H9 (cell line): ENCODE measurements at regions not wholly inside any gene's neighbourhood (a gene's known extent, or its start where the extent isn't known, plus 50 kb on each side); places are given as distances from the start of the nearest gene placed in this dataset.

Experiments used
- DNase-seq: peaks from one replicate; pipeline ENCODE4 v3.0.0-alpha.2; 2017
- H2AFZ ChIP-seq: one replicate; pipeline ENCODE4 v1.6.1; 2013; ENCODE audit warnings: mild to moderate bottlenecking, low read length, control low read depth, moderate library complexity
- H2AK5ac ChIP-seq: 2 replicates; pipeline ENCODE4 v1.6.1; 2013; ENCODE audit warnings: low read length, control low read depth, mixed read lengths; ENCODE audit not compliant: insufficient read length
- H2BK120ac ChIP-seq: one replicate; pipeline ENCODE4 v1.6.1; 2013; ENCODE audit warnings: low read depth, mild to moderate bottlenecking, low read length, control low read depth, inconsistent platforms; ENCODE audit not compliant: poor library complexity, severe bottlenecking
- H2BK12ac ChIP-seq: 2 replicates; pipeline ENCODE4 v1.6.1; 2013; ENCODE audit warnings: low read length, control low read depth, mixed read lengths, low read depth; ENCODE audit not compliant: insufficient read length
- H2BK15ac ChIP-seq: 2 replicates; pipeline ENCODE4 v1.6.1; 2013; ENCODE audit warnings: low read depth, low read length, control low read depth
- H2BK20ac ChIP-seq: one replicate; pipeline ENCODE4 v1.6.1; 2013; ENCODE audit warnings: low read depth, mild to moderate bottlenecking, low read length, control low read depth, inconsistent platforms; ENCODE audit not compliant: poor library complexity, severe bottlenecking
- H2BK5ac ChIP-seq: 2 replicates; pipeline ENCODE4 v1.6.1; 2013; ENCODE audit warnings: low read length, control low read depth, mixed read lengths; ENCODE audit not compliant: insufficient read length
- H3K14ac ChIP-seq: 2 replicates; pipeline ENCODE4 v1.6.1; 2013; ENCODE audit warnings: low read length, control low read depth; ENCODE audit not compliant: insufficient read depth
- H3K18ac ChIP-seq: 2 replicates; pipeline ENCODE4 v1.6.1; 2013; ENCODE audit warnings: low read depth, mild to moderate bottlenecking, mixed read lengths, low read length, control low read depth; ENCODE audit not compliant: insufficient read length
- H3K23ac ChIP-seq: 2 replicates; pipeline ENCODE4 v1.6.1; 2013; ENCODE audit warnings: low read length, control low read depth, mixed read lengths, low read depth; ENCODE audit not compliant: insufficient read length
- H3K23me2 ChIP-seq: 2 replicates; pipeline ENCODE4 v1.6.1; 2013; ENCODE audit warnings: low read depth, mild to moderate bottlenecking, mixed read lengths, low read length, control low read depth; ENCODE audit not compliant: insufficient read length, poor library complexity, severe bottlenecking
- H3K27ac ChIP-seq: 2 replicates; pipeline ENCODE4 v1.5.1; 2013; ENCODE audit warnings: low read length, control low read depth, mixed read lengths, low read depth; ENCODE audit not compliant: insufficient read length
- H3K27me3 ChIP-seq: 2 replicates; pipeline ENCODE4 v1.6.1; 2013; ENCODE audit warnings: low read length, control low read depth, inconsistent platforms; ENCODE audit not compliant: insufficient read depth
- H3K4ac ChIP-seq: 2 replicates; pipeline ENCODE4 v1.6.1; 2013; ENCODE audit warnings: low read depth, mild to moderate bottlenecking, control low read depth, inconsistent platforms, low read length, moderate library complexity
- H3K4me1 ChIP-seq: 2 replicates; pipeline ENCODE4 v1.6.1; 2013; ENCODE audit warnings: low read length, control low read depth, inconsistent platforms; ENCODE audit not compliant: insufficient read depth
- H3K4me2 ChIP-seq: 2 replicates; pipeline ENCODE4 v1.6.1; 2013; ENCODE audit warnings: low read length, control low read depth, mixed read lengths; ENCODE audit not compliant: insufficient read length, insufficient read depth
- H3K56ac ChIP-seq: 2 replicates; pipeline ENCODE4 v1.6.1; 2013; ENCODE audit warnings: low read depth, mild to moderate bottlenecking, mixed read lengths, low read length, control low read depth; ENCODE audit not compliant: insufficient read length
- H3K79me1 ChIP-seq: 2 replicates; pipeline ENCODE4 v1.6.1; 2013; ENCODE audit warnings: low read depth, mild to moderate bottlenecking, moderate library complexity, low read length, control low read depth, inconsistent platforms; ENCODE audit not compliant: insufficient read depth, poor library complexity, severe bottlenecking
- H3K79me2 ChIP-seq: 2 replicates; pipeline ENCODE4 v1.6.1; 2013; ENCODE audit warnings: low read length, control low read depth, inconsistent platforms; ENCODE audit not compliant: insufficient read depth
- H3K9ac ChIP-seq: 2 replicates; pipeline ENCODE4 v1.6.1; 2013; ENCODE audit warnings: low read length, control low read depth, mixed read lengths; ENCODE audit not compliant: insufficient read length; ENCODE audit errors: extremely low read depth
- H3K9me3 ChIP-seq: one replicate; pipeline ENCODE4 v1.6.1; 2013; ENCODE audit warnings: low read depth, low read length, inconsistent platforms; ENCODE audit not compliant: control insufficient read depth
- H3T11ph ChIP-seq: one replicate; pipeline ENCODE4 v1.6.1; 2013; ENCODE audit warnings: mild to moderate bottlenecking, low read length, control low read depth, inconsistent platforms
- H4K20me1 ChIP-seq: one replicate; pipeline ENCODE4 v1.6.1; 2013; ENCODE audit not compliant: control insufficient read depth, insufficient read length, insufficient read depth
- H4K5ac ChIP-seq: 2 replicates; pipeline ENCODE4 v1.6.1; 2013; ENCODE audit warnings: low read depth, mild to moderate bottlenecking, mixed read lengths, low read length, control low read depth; ENCODE audit not compliant: insufficient read length
- H4K8ac ChIP-seq: replicated peaks from 2 replicates; pipeline ENCODE4 v1.6.1; 2013; ENCODE audit warnings: low read length, control low read depth, mixed read lengths, low read depth; ENCODE audit not compliant: insufficient read length
- H4K91ac ChIP-seq: 2 replicates; pipeline ENCODE4 v1.6.1; 2013; ENCODE audit warnings: low read depth, mild to moderate bottlenecking, moderate library complexity, mixed read lengths, low read length, control low read depth; ENCODE audit not compliant: insufficient read length
- H3K27ac Mint-ChIP-seq, 3 experiments: 2 replicates in 2 of 3; 3 replicates in 1 of 3; pipeline ENCODE4 v1.8.0; 2020 to 2021; ENCODE audit warnings: mixed read lengths in 3 of 3, mild to moderate bottlenecking in 1 of 3, moderate library complexity in 1 of 3
- H3K27me3 Mint-ChIP-seq: 2 replicates; pipeline ENCODE4 v1.8.0; 2021; ENCODE audit warnings: low read depth, mild to moderate bottlenecking, moderate library complexity, mixed read lengths
- H3K36me3 Mint-ChIP-seq, 3 experiments: 2 replicates in 2 of 3; 3 replicates in 1 of 3; pipeline ENCODE4 v1.8.0; 2020 to 2021; ENCODE audit warnings: low read depth in 3 of 3, mixed read lengths in 3 of 3; ENCODE audit not compliant: insufficient read depth in 1 of 3
- H3K4me1 Mint-ChIP-seq, 2 experiments: 2 replicates each; pipeline ENCODE4 v1.8.0; 2020; ENCODE audit warnings: mixed read lengths in 2 of 2
- H3K4me3 Mint-ChIP-seq, 2 experiments: 2 replicates in 1 of 2; 3 replicates in 1 of 2; pipeline ENCODE4 v1.8.0; 2020 to 2021; ENCODE audit warnings: mild to moderate bottlenecking in 2 of 2, mixed read lengths in 2 of 2, moderate library complexity in 1 of 2
- H3K9me3 Mint-ChIP-seq, 2 experiments: 2 replicates in 1 of 2; 3 replicates in 1 of 2; pipeline ENCODE4 v1.8.0; 2020; ENCODE audit warnings: mild to moderate bottlenecking in 2 of 2, mixed read lengths in 2 of 2, moderate library complexity in 1 of 2
- WGBS: extraction: QIAGEN DNeasy Blood & Tissue Kit; methylation state at CpG from one replicate; pipeline ENCODE4 v1.1.7; 2013; ENCODE audit warnings: missing lambda C conversion rate, low lambda C conversion rate, mixed read lengths; ENCODE audit not compliant: insufficient read length; ENCODE audit errors: extremely low coverage; 5-methylcytosine and 5-hydroxymethylcytosine counted together
- TF ChIP-seq, protein P1 (sequence below): fragments of 200-600 bp; sonication (generic); conservative IDR thresholded peaks from 3 replicates; pipeline ENCODE4 v1.8.0; 2021; ENCODE audit warnings: antibody characterized with exemption, mild to moderate bottlenecking

DNA sequence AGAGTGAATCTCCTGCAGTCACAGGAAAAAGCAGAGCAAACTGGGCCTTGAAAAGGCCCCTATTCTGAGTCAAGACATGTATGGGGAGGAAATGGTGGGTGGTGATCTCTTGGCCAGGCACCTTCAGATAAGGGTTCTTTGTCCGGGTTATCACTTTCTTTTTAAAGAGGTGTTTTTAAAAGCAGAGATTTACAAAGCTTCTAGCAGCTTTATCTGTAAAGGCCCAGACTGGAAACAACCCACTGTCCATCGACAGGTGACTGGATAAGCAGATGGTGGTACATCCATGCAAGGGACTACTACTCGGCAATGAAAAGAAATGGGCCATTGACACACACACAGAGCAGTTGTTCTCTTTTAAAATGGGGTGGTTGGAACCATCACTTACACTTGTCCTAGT lies 596.7 kb upstream of the MKI67 start:
- Histone ChIP-seq H2BK12ac (no peak overlapping the region), H3K23ac (no peak overlapping the region), H2BK15ac (no peak overlapping the region), H4K20me1 (no peaks in the 10 kb centered on the region), H4K5ac (no peak overlapping the region), H3K79me1 (no peaks in the 10 kb centered on the region), H2BK120ac (no peak overlapping the region), H3K27ac (no peak overlapping the region), H2BK20ac (no peak overlapping the region), H3K9ac (no peak overlapping the region), H2AK5ac (no peak overlapping the region), H3K4me2 (no peak overlapping the region), H3K56ac (no peak overlapping the region), H3K14ac (no peak overlapping the region), H3K23me2 (no peaks in the 10 kb centered on the region), H3T11ph (no peak overlapping the region), H3K79me2 (no peaks in the 10 kb centered on the region), H3K9me3 (no peaks in the 10 kb centered on the region), H3K4me1 (peaks cover 4% of the 10 kb centered on the region; the same call in 1 of the 2 replicates), H3K18ac (no peak overlapping the region), H3K27me3 (no peaks in the 10 kb centered on the region), H3K4ac (no peak overlapping the region), H2BK5ac (no peak overlapping the region), H4K91ac (no peak overlapping the region), H2AFZ (no peak overlapping the region), H4K8ac (no peak overlapping the region)
- H3K4me3 Mint-ChIP-seq = no peak overlapping the region
- no peak overlapping the region; a peak in 1 of 7 replicates for H3K27ac Mint-ChIP-seq
- WGBS = no CpG with 5 or more reads among the region's 3 CpGs
- H3K27me3 Mint-ChIP-seq = peaks cover 1% of the 10 kb centered on the region; the same call in 1 of the 2 replicates
- no peaks in the 10 kb centered on the region for H3K9me3 Mint-ChIP-seq
- no peaks in the 10 kb centered on the region for H3K36me3 Mint-ChIP-seq
- TF ChIP-seq, protein P1, sequence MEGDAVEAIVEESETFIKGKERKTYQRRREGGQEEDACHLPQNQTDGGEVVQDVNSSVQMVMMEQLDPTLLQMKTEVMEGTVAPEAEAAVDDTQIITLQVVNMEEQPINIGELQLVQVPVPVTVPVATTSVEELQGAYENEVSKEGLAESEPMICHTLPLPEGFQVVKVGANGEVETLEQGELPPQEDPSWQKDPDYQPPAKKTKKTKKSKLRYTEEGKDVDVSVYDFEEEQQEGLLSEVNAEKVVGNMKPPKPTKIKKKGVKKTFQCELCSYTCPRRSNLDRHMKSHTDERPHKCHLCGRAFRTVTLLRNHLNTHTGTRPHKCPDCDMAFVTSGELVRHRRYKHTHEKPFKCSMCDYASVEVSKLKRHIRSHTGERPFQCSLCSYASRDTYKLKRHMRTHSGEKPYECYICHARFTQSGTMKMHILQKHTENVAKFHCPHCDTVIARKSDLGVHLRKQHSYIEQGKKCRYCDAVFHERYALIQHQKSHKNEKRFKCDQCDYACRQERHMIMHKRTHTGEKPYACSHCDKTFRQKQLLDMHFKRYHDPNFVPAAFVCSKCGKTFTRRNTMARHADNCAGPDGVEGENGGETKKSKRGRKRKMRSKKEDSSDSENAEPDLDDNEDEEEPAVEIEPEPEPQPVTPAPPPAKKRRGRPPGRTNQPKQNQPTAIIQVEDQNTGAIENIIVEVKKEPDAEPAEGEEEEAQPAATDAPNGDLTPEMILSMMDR = no peak
- no peak for DNase-seq
- peaks cover 20 to 22% of the 10 kb centered on the region in 2 experiments for H3K4me1 Mint-ChIP-seq
